Astrocyte (in vitro differentiated cells and primary cell): ENCODE measurements at regions not wholly inside any gene's neighbourhood (a gene's known extent, or its start where the extent isn't known, plus 50 kb on each side); places are given as distances from the start of the nearest gene placed in this dataset.

ENCODE experiments used
- DNase-seq: peaks from one replicate; pipeline ENCODE4 v3.0.0-alpha.2; 2010; ENCODE audit warnings: low read depth
- FAIRE-seq: peaks from 2 replicates; lab custom pipeline; 2011; peaks lifted over from hg19 to GRCh38; lab: Jason Lieb, UNC
- H2AFZ ChIP-seq: 2 replicates; pipeline ENCODE4 v1.6.0; 2012; ENCODE audit warnings: low read depth, low read length, inconsistent platforms
- H3K27ac ChIP-seq: 2 replicates; pipeline ENCODE4 v1.5.1; 2011; ENCODE audit warnings: low read depth, low read length, inconsistent platforms
- H3K27me3 ChIP-seq: 2 replicates; pipeline ENCODE4 v1.6.0; 2011; ENCODE audit warnings: low read length, inconsistent platforms; ENCODE audit not compliant: insufficient read depth
- H3K36me3 ChIP-seq: 2 replicates; pipeline ENCODE4 v1.5.1; 2011; ENCODE audit warnings: low read length, inconsistent platforms; ENCODE audit not compliant: insufficient read depth
- H3K4me1 ChIP-seq: 2 replicates; pipeline ENCODE4 v1.5.1; 2011; ENCODE audit warnings: low read length, inconsistent platforms; ENCODE audit not compliant: insufficient read depth
- H3K4me2 ChIP-seq: 2 replicates; pipeline ENCODE4 v1.6.0; 2012; ENCODE audit warnings: low read length, inconsistent platforms
- H3K4me3 ChIP-seq: 2 replicates; pipeline ENCODE4 v1.5.1; 2011; ENCODE audit warnings: low read depth, mild to moderate bottlenecking, low read length, inconsistent platforms; ENCODE audit not compliant: insufficient read depth
- H3K79me2 ChIP-seq: 2 replicates; pipeline ENCODE4 v1.6.0; 2012; ENCODE audit warnings: mild to moderate bottlenecking, low read length, inconsistent platforms; ENCODE audit not compliant: insufficient read depth
- H3K9ac ChIP-seq: 2 replicates; pipeline ENCODE4 v1.6.0; 2012; ENCODE audit warnings: mild to moderate bottlenecking, low read length, inconsistent platforms
- H3K9me3 ChIP-seq: 2 replicates; pipeline ENCODE4 v1.5.1; 2012; ENCODE audit warnings: low read depth, mild to moderate bottlenecking, low read length, inconsistent platforms; ENCODE audit not compliant: insufficient read depth
- H4K20me1 ChIP-seq: 2 replicates; pipeline ENCODE4 v1.6.0; 2012; ENCODE audit warnings: low read length, inconsistent platforms; ENCODE audit not compliant: insufficient read depth
- H3K27ac Mint-ChIP-seq: one replicate; pipeline ENCODE4 v1.8.0; 2021; ENCODE audit warnings: mild to moderate bottlenecking, mixed read lengths; ENCODE audit not compliant: unreplicated experiment
- H3K27me3 Mint-ChIP-seq: one replicate; pipeline ENCODE4 v1.8.0; 2021; ENCODE audit warnings: low read depth, mixed read lengths; ENCODE audit not compliant: unreplicated experiment
- H3K36me3 Mint-ChIP-seq: one replicate; pipeline ENCODE4 v1.8.0; 2021; ENCODE audit warnings: low read depth, mixed read lengths; ENCODE audit not compliant: unreplicated experiment
- H3K4me1 Mint-ChIP-seq: one replicate; pipeline ENCODE4 v1.8.0; 2021; ENCODE audit warnings: low read depth, mixed read lengths; ENCODE audit not compliant: unreplicated experiment
- H3K4me3 Mint-ChIP-seq: one replicate; pipeline ENCODE4 v1.8.0; 2021; ENCODE audit warnings: mild to moderate bottlenecking, moderate library complexity, mixed read lengths; ENCODE audit not compliant: unreplicated experiment
- H3K9me3 Mint-ChIP-seq: one replicate; pipeline ENCODE4 v1.8.0; 2021; ENCODE audit warnings: mild to moderate bottlenecking, mixed read lengths; ENCODE audit not compliant: unreplicated experiment
- CTCF ChIP-seq: IDR thresholded peaks from 2 replicates; pipeline ENCODE4 v1.5.1; 2011; ENCODE audit warnings: low read depth, mild to moderate bottlenecking, inconsistent platforms, low read length, moderate library complexity; ENCODE audit not compliant: insufficient read depth
- EZH2 ChIP-seq: IDR thresholded peaks from 2 replicates; pipeline ENCODE4 v1.6.1; 2012; ENCODE audit warnings: mild to moderate bottlenecking, low read length, inconsistent platforms; ENCODE audit not compliant: insufficient read depth

- Histone ChIP-seq H3K9me3 (peaks cover 3% of the 10 kb centered on the region), H3K4me3 (no peak overlapping the region), H3K27ac (no peak overlapping the region), H3K9ac (no peak overlapping the region), H3K27me3 (peaks cover 5% of the 10 kb centered on the region), H3K4me2 (no peak overlapping the region), H3K36me3 (no peaks in the 10 kb centered on the region), H3K4me1 (no peaks in the 10 kb centered on the region), H3K79me2 (no peaks in the 10 kb centered on the region), H2AFZ (no peak overlapping the region), H4K20me1 (no peaks in the 10 kb centered on the region)
- Mint-ChIP-seq H3K36me3 (no peaks in the 10 kb centered on the region), H3K4me1 (no peaks in the 10 kb centered on the region), H3K27me3 (peaks cover 60% of the 10 kb centered on the region), H3K4me3 (no peak overlapping the region), H3K27ac (no peak overlapping the region), H3K9me3 (peaks cover 8% of the 10 kb centered on the region)
- no peak for DNase-seq
- TF ChIP-seq EZH2 (no peak), CTCF (no peak)
- no peak for FAIRE-seq
Measured at GRCh38 chr2:72007402-72007801, 140.3 kb downstream of the CYP26B1 start.

- Histone ChIP-seq H3K4me1 (no peaks in the 10 kb centered on the region), H3K4me3 (no peak overlapping the region), H3K27ac (no peak overlapping the region), H2AFZ (no peak overlapping the region), H3K36me3 (no peaks in the 10 kb centered on the region), H3K79me2 (no peaks in the 10 kb centered on the region), H4K20me1 (no peaks in the 10 kb centered on the region), H3K9ac (no peak overlapping the region), H3K9me3 (peaks cover 3% of the 10 kb centered on the region), H3K4me2 (no peak overlapping the region), H3K27me3 (peaks cover 11% of the 10 kb centered on the region)
- H3K36me3 Mint-ChIP-seq, result no peaks in the 10 kb centered on the region
- no peak overlapping the region for H3K27ac Mint-ChIP-seq
- H3K4me3 Mint-ChIP-seq, result no peak overlapping the region
- DNase-seq, result no peak
- H3K27me3 Mint-ChIP-seq, result peaks cover 58% of the 10 kb centered on the region
- no peak for TF ChIP-seq CTCF
- no peak for TF ChIP-seq EZH2
- FAIRE-seq, result no peak
- H3K4me1 Mint-ChIP-seq, result no peaks in the 10 kb centered on the region
- peaks cover 8% of the 10 kb centered on the region for H3K9me3 Mint-ChIP-seq
Measured at GRCh38 chr2:72006188-72006736, 141.4 kb downstream of the CYP26B1 start.

GRCh38 chr2:72004976-72005375 is 142.7 kb downstream of the CYP26B1 start:
- DNase-seq (no peak), FAIRE-seq (no peak)
- Mint-ChIP-seq H3K36me3 (no peaks in the 10 kb centered on the region), H3K27ac (no peak overlapping the region), H3K27me3 (peaks cover 58% of the 10 kb centered on the region), H3K4me3 (no peak overlapping the region), H3K4me1 (peaks cover 4% of the 10 kb centered on the region), H3K9me3 (peaks cover 4% of the 10 kb centered on the region)
- no peak overlapping the region for H3K27ac ChIP-seq
- no peak overlapping the region for H2AFZ ChIP-seq
- H3K9ac ChIP-seq, result no peak overlapping the region
- no peaks in the 10 kb centered on the region for H3K36me3 ChIP-seq
- H3K4me2 ChIP-seq, result no peak overlapping the region
- peaks cover 17% of the 10 kb centered on the region for H3K27me3 ChIP-seq
- no peaks in the 10 kb centered on the region for H4K20me1 ChIP-seq
- no peaks in the 10 kb centered on the region for H3K4me1 ChIP-seq
- no peak overlapping the region for H3K4me3 ChIP-seq
- TF ChIP-seq CTCF, result no peak
- no peak for TF ChIP-seq EZH2
- H3K9me3 ChIP-seq, result peaks cover 3% of the 10 kb centered on the region
- no peaks in the 10 kb centered on the region for H3K79me2 ChIP-seq
